ENCODE measurements at regions not wholly inside any gene's neighbourhood (a gene's known extent, or its start where the extent isn't known, plus 50 kb on each side); places are given as distances from the start of the nearest gene placed in this dataset.

DNA sequence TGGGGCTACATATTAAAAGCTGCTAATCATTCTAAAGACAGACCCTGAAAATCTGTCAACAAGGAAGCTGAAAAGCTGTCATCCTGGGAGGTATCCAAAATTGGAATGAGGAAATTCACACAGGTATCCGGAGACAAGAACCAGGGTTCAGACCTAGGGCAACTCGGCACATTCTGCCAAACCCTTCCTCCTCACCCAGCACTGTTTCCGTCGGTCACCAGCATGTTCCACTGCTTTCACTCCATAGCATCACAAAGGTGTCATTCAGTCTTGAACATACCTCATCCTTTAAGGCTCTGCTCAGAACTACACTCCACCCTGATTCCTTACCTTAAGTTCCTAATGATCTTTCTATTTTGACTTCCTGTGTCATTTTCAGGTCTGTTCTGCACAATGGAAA lies 153.1 kb upstream of the RASA1 start:
- ChIA-PET POLR2A (no interaction called here), CTCF (no interaction called here)
- Histone ChIP-seq H3K9me3 (ENCODE audit: control insufficient read depth, insufficient read depth, low read depth, low read length) (no peaks in the 10 kb centered on the region), H3K27ac (ENCODE audit: low read length) (no peak overlapping the region), H3K36me3 (ENCODE audit: control insufficient read depth, insufficient read depth, low read length) (no peaks in the 10 kb centered on the region), H3K4me1 (ENCODE audit: control insufficient read depth, insufficient read depth, low read length) (no peaks in the 10 kb centered on the region), H3K27me3 (ENCODE audit: control insufficient read depth, insufficient read depth, low read length) (no peaks in the 10 kb centered on the region), H3K4me3 (ENCODE audit: low read depth in 2 of 2, low read length in 2 of 2) (no peak overlapping the region)
- TF ChIP-seq, protein P1, sequence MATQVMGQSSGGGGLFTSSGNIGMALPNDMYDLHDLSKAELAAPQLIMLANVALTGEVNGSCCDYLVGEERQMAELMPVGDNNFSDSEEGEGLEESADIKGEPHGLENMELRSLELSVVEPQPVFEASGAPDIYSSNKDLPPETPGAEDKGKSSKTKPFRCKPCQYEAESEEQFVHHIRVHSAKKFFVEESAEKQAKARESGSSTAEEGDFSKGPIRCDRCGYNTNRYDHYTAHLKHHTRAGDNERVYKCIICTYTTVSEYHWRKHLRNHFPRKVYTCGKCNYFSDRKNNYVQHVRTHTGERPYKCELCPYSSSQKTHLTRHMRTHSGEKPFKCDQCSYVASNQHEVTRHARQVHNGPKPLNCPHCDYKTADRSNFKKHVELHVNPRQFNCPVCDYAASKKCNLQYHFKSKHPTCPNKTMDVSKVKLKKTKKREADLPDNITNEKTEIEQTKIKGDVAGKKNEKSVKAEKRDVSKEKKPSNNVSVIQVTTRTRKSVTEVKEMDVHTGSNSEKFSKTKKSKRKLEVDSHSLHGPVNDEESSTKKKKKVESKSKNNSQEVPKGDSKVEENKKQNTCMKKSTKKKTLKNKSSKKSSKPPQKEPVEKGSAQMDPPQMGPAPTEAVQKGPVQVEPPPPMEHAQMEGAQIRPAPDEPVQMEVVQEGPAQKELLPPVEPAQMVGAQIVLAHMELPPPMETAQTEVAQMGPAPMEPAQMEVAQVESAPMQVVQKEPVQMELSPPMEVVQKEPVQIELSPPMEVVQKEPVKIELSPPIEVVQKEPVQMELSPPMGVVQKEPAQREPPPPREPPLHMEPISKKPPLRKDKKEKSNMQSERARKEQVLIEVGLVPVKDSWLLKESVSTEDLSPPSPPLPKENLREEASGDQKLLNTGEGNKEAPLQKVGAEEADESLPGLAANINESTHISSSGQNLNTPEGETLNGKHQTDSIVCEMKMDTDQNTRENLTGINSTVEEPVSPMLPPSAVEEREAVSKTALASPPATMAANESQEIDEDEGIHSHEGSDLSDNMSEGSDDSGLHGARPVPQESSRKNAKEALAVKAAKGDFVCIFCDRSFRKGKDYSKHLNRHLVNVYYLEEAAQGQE (IDR thresholded peaks at IDR 0.05; ENCODE audit: insufficient read depth in 1 of 2, low read depth in 2 of 2, low read length in 1 of 2): no peak
- TF ChIP-seq TCF7L2 (IDR thresholded peaks at IDR 0.05; ENCODE audit: low read depth, low read length): no peak
- TF ChIP-seq, protein P2, sequence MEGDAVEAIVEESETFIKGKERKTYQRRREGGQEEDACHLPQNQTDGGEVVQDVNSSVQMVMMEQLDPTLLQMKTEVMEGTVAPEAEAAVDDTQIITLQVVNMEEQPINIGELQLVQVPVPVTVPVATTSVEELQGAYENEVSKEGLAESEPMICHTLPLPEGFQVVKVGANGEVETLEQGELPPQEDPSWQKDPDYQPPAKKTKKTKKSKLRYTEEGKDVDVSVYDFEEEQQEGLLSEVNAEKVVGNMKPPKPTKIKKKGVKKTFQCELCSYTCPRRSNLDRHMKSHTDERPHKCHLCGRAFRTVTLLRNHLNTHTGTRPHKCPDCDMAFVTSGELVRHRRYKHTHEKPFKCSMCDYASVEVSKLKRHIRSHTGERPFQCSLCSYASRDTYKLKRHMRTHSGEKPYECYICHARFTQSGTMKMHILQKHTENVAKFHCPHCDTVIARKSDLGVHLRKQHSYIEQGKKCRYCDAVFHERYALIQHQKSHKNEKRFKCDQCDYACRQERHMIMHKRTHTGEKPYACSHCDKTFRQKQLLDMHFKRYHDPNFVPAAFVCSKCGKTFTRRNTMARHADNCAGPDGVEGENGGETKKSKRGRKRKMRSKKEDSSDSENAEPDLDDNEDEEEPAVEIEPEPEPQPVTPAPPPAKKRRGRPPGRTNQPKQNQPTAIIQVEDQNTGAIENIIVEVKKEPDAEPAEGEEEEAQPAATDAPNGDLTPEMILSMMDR (IDR thresholded peaks at IDR 0.05): no peak
- no peak for TF ChIP-seq POLR2AphosphoS5 (IDR thresholded peaks at IDR 0.05; ENCODE audit: low read depth, low read length)
- TF ChIP-seq SIN3A (IDR thresholded peaks at IDR 0.05; ENCODE audit: borderline replicate concordance, insufficient read depth, low read depth, low read length): no peak
- intact Hi-C loops (cut with micrococcal nuclease; ENCODE audit: unreplicated experiment): no loop called here
- ATAC-seq (no peak), DNase-seq (ENCODE audit: low read depth, low spot score) (no peak)
- no TSS peak for BruUV-seq (replicated peaks)
- in situ Hi-C loops (cut with HindIII; ENCODE audit: low pct_unique_long_range_greater_than_20kb, low sequenced_read_pairs): no loop called here

- Histone ChIP-seq H3K4me3 (ENCODE audit: low read depth in 2 of 2, low read length in 2 of 2) (no peak overlapping the region), H3K4me1 (ENCODE audit: control insufficient read depth, insufficient read depth, low read length) (no peaks in the 10 kb centered on the region), H3K9me3 (ENCODE audit: control insufficient read depth, insufficient read depth, low read depth, low read length) (no peaks in the 10 kb centered on the region), H3K27me3 (ENCODE audit: control insufficient read depth, insufficient read depth, low read length) (no peaks in the 10 kb centered on the region), H3K27ac (ENCODE audit: low read length) (no peak overlapping the region), H3K36me3 (ENCODE audit: control insufficient read depth, insufficient read depth, low read length) (no peaks in the 10 kb centered on the region)
- no TSS peak for BruUV-seq (replicated peaks)
- intact Hi-C loops (cut with micrococcal nuclease; ENCODE audit: unreplicated experiment) (no loop called here), in situ Hi-C loops (cut with HindIII; ENCODE audit: low pct_unique_long_range_greater_than_20kb, low sequenced_read_pairs) (no loop called here)
- ATAC-seq: no peak
- CTCF ChIA-PET: no interaction called here
- POLR2A ChIA-PET: no interaction called here
- TF ChIP-seq, protein P2 (IDR thresholded peaks at IDR 0.05): no peak
- TF ChIP-seq POLR2AphosphoS5 (IDR thresholded peaks at IDR 0.05; ENCODE audit: low read depth, low read length): no peak
- no peak for TF ChIP-seq SIN3A (IDR thresholded peaks at IDR 0.05; ENCODE audit: borderline replicate concordance, insufficient read depth, low read depth, low read length)
- TF ChIP-seq TCF7L2 (IDR thresholded peaks at IDR 0.05; ENCODE audit: low read depth, low read length): no peak
- TF ChIP-seq, protein P1 (IDR thresholded peaks at IDR 0.05; ENCODE audit: insufficient read depth in 1 of 2, low read depth in 2 of 2, low read length in 1 of 2): no peak
- DNase-seq (ENCODE audit: low read depth, low spot score): no peak
These were observed 151.8 kb upstream of the RASA1 start for GRCh38 chr5:87115839-87116364.
